ENCODE measurements at regions not wholly inside any gene's neighbourhood (a gene's known extent, or its start where the extent isn't known, plus 50 kb on each side); places are given as distances from the start of the nearest gene placed in this dataset.

GRCh38 chr22:49392841-49393510, 434.7 kb downstream of the BRD1 start:
- H3K36me3 ChIP-seq (replicated peaks in 1 of 2; ENCODE audit: control insufficient read depth in 1 of 2, insufficient read depth in 2 of 2, low read length in 2 of 2), result no peaks in the 10 kb centered on the region
- H2AFZ ChIP-seq (ENCODE audit: low read length), result no peak overlapping the region
- BruUV-seq (replicated peaks), result no TSS peak
- peaks cover 1 to 36% of the 10 kb centered on the region in 2 experiments; a peak in 4 of 5 replicates for H3K27me3 ChIP-seq (ENCODE audit: control insufficient read depth in 1 of 2, insufficient read depth in 2 of 2, low read length in 2 of 2)
- no peaks in the 10 kb centered on the region for H4K20me1 ChIP-seq (ENCODE audit: insufficient read depth, low read length)
- H3K9ac ChIP-seq (ENCODE audit: insufficient read depth, low read depth, low read length), result no peak overlapping the region
- H3K4me3 ChIP-seq (replicated peaks in 1 of 3; ENCODE audit: insufficient read depth in 1 of 3, low read depth in 2 of 3, low read length in 3 of 3), result no peak overlapping the region
- in situ Hi-C loops (cut with HindIII; ENCODE audit: extremely low pct_ligation_motif_present, low pct_unique_long_range_greater_than_20kb), result no loop called here
- no peaks in the 10 kb centered on the region for H3K4me1 ChIP-seq (ENCODE audit: insufficient read depth, low read length)
- intact Hi-C loops (cut with micrococcal nuclease; ENCODE audit: unreplicated experiment), result no loop called here
- no peak for TF ChIP-seq GPBP1L1 (CRISPR knock-in tag; IDR thresholded peaks at IDR 0.05)
- no peak for TF ChIP-seq CAMTA2 (CRISPR knock-in tag; IDR thresholded peaks at IDR 0.05; ENCODE audit: borderline replicate concordance)
- no peak for TF ChIP-seq MAFF (IDR thresholded peaks at IDR 0.05; ENCODE audit: low read depth, low read length)
- H3K4me2 ChIP-seq (ENCODE audit: low read depth, low read length), result no peak overlapping the region
- no peak overlapping the region for H3K27ac ChIP-seq (ENCODE audit: extremely low read length, insufficient read depth, low read length)
- ATAC-seq (no peak), FAIRE-seq (no peak), DNase-seq (ENCODE audit: low spot score) (no peak)
- no peaks in the 10 kb centered on the region for H3K9me3 ChIP-seq (ENCODE audit: low read length)
- POLR2A ChIA-PET, result no interaction called here
- no peaks in the 10 kb centered on the region for H3K79me2 ChIP-seq (ENCODE audit: insufficient read depth, low read length)
- WGBS (ENCODE audit: low lambda C conversion rate), result 11% methylated on average over 8 of the region's 12 CpGs
- CTCF ChIA-PET (ENCODE audit: low intra/inter-chr PET ratio, low total read pairs), result no interaction called here

GRCh38 chr22:49392247-49392646, 435.4 kb downstream of the BRD1 start:
- ATAC-seq (no peak), FAIRE-seq (no peak), DNase-seq (ENCODE audit: low spot score) (no peak)
- Histone ChIP-seq H3K4me3 (replicated peaks in 1 of 3; ENCODE audit: insufficient read depth in 1 of 3, low read depth in 2 of 3, low read length in 3 of 3) (no peak overlapping the region), H4K20me1 (ENCODE audit: insufficient read depth, low read length) (no peaks in the 10 kb centered on the region), H2AFZ (ENCODE audit: low read length) (no peak overlapping the region), H3K9ac (ENCODE audit: insufficient read depth, low read depth, low read length) (no peak overlapping the region), H3K36me3 (replicated peaks in 1 of 2; ENCODE audit: control insufficient read depth in 1 of 2, insufficient read depth in 2 of 2, low read length in 2 of 2) (no peaks in the 10 kb centered on the region), H3K4me2 (ENCODE audit: low read depth, low read length) (no peak overlapping the region), H3K27me3 (ENCODE audit: control insufficient read depth in 1 of 2, insufficient read depth in 2 of 2, low read length in 2 of 2) (peaks cover 1 to 33% of the 10 kb centered on the region in 2 experiments; a peak in 3 of 5 replicates), H3K4me1 (ENCODE audit: insufficient read depth, low read length) (no peaks in the 10 kb centered on the region), H3K79me2 (ENCODE audit: insufficient read depth, low read length) (no peaks in the 10 kb centered on the region), H3K9me3 (ENCODE audit: low read length) (no peaks in the 10 kb centered on the region), H3K27ac (ENCODE audit: extremely low read length, insufficient read depth, low read length) (no peak overlapping the region)
- intact Hi-C loops (cut with micrococcal nuclease; ENCODE audit: unreplicated experiment) (no loop called here), in situ Hi-C loops (cut with HindIII; ENCODE audit: extremely low pct_ligation_motif_present, low pct_unique_long_range_greater_than_20kb) (no loop called here)
- BruUV-seq (replicated peaks), result no TSS peak
- WGBS (ENCODE audit: low lambda C conversion rate), result no CpG with 5 or more reads among the region's 6 CpGs
- CTCF ChIA-PET (ENCODE audit: low intra/inter-chr PET ratio, low total read pairs), result no interaction called here
- POLR2A ChIA-PET, result no interaction called here
- no peak for TF ChIP-seq SNRNP70 (IDR thresholded peaks at IDR 0.05; ENCODE audit: low read depth, low read length)
- no peak for TF ChIP-seq SP5 (CRISPR knock-in tag; IDR thresholded peaks at IDR 0.05; ENCODE audit: borderline replicate concordance, low read depth)
- no peak for TF ChIP-seq SMYD3 (CRISPR knock-in tag; IDR thresholded peaks at IDR 0.05)
- no peak for TF ChIP-seq ZMYM2 (CRISPR knock-in tag; IDR thresholded peaks at IDR 0.05)
- no peak for TF ChIP-seq STAG1 (CRISPR knock-in tag; IDR thresholded peaks at IDR 0.05)
- no peak for TF ChIP-seq GMEB2 (CRISPR knock-in tag; IDR thresholded peaks at IDR 0.05; ENCODE audit: low read depth)
- no peak for TF ChIP-seq CC2D1A (CRISPR knock-in tag; IDR thresholded peaks at IDR 0.05)
- TF ChIP-seq ZNF224 (CRISPR knock-in tag; IDR thresholded peaks at IDR 0.05), result no peak
- no peak for TF ChIP-seq IRF2 (CRISPR knock-in tag; IDR thresholded peaks at IDR 0.05)
- no peak for TF ChIP-seq ZNF280D (CRISPR knock-in tag; IDR thresholded peaks at IDR 0.05)

All from HepG2 (cell line).